WTC11 (cell line): ENCODE measurements at regions not wholly inside any gene's neighbourhood (a gene's known extent, or its start where the extent isn't known, plus 50 kb on each side); places are given as distances from the start of the nearest gene placed in this dataset.

Experiments used
- CBFB ChIP-seq: sonication (generic); formaldehyde crosslinking; IDR thresholded peaks from 2 replicates; pipeline ENCODE4 v1.8.1; 2022; ENCODE audit warnings: mild to moderate bottlenecking, low read depth, missing genetic modification reagents
- CREM ChIP-seq: sonication (generic); formaldehyde crosslinking; IDR thresholded peaks from 2 replicates; pipeline ENCODE4 v1.8.1; 2022; ENCODE audit warnings: mild to moderate bottlenecking, missing genetic modification reagents, moderate library complexity
- ETV6 ChIP-seq: sonication (generic); formaldehyde crosslinking; IDR thresholded peaks from 2 replicates; pipeline ENCODE4 v1.8.1; 2022; ENCODE audit warnings: mild to moderate bottlenecking, missing genetic modification reagents
- JUN ChIP-seq: sonication (generic); formaldehyde crosslinking; IDR thresholded peaks from 2 replicates; pipeline ENCODE4 v1.8.0; 2023; ENCODE audit warnings: mild to moderate bottlenecking, missing genetic modification reagents
- SMAD3 ChIP-seq: sonication (generic); formaldehyde crosslinking; IDR thresholded peaks from 2 replicates; pipeline ENCODE4 v1.8.0; 2022; ENCODE audit warnings: missing genetic modification reagents, mild to moderate bottlenecking, borderline replicate concordance
- ZNF281 ChIP-seq: sonication (generic); formaldehyde crosslinking; IDR thresholded peaks from 2 replicates; pipeline ENCODE4 v1.8.0; 2023; ENCODE audit warnings: mild to moderate bottlenecking, missing genetic modification reagents
- TF ChIP-seq, protein P1 (sequence below): sonication (generic); formaldehyde crosslinking; IDR thresholded peaks from 2 replicates; pipeline ENCODE4 v1.8.0; 2022; ENCODE audit warnings: mild to moderate bottlenecking, missing genetic modification reagents
- TF ChIP-seq, protein P2 (sequence below): fragments of 200-600 bp; IDR thresholded peaks from 2 replicates; pipeline ENCODE4 v1.8.0; 2022; ENCODE audit warnings: antibody characterized with exemption

GRCh38 chr11:29217901-29218300 is 798.9 kb downstream of the KCNA4 start:
- TF ChIP-seq, protein P1, sequence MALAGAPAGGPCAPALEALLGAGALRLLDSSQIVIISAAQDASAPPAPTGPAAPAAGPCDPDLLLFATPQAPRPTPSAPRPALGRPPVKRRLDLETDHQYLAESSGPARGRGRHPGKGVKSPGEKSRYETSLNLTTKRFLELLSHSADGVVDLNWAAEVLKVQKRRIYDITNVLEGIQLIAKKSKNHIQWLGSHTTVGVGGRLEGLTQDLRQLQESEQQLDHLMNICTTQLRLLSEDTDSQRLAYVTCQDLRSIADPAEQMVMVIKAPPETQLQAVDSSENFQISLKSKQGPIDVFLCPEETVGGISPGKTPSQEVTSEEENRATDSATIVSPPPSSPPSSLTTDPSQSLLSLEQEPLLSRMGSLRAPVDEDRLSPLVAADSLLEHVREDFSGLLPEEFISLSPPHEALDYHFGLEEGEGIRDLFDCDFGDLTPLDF, result no peak
- TF ChIP-seq SMAD3 (CRISPR knock-in tag), result no peak
- TF ChIP-seq CREM (CRISPR knock-in tag), result no peak
- TF ChIP-seq CBFB (CRISPR knock-in tag), result no peak
- TF ChIP-seq, protein P2, sequence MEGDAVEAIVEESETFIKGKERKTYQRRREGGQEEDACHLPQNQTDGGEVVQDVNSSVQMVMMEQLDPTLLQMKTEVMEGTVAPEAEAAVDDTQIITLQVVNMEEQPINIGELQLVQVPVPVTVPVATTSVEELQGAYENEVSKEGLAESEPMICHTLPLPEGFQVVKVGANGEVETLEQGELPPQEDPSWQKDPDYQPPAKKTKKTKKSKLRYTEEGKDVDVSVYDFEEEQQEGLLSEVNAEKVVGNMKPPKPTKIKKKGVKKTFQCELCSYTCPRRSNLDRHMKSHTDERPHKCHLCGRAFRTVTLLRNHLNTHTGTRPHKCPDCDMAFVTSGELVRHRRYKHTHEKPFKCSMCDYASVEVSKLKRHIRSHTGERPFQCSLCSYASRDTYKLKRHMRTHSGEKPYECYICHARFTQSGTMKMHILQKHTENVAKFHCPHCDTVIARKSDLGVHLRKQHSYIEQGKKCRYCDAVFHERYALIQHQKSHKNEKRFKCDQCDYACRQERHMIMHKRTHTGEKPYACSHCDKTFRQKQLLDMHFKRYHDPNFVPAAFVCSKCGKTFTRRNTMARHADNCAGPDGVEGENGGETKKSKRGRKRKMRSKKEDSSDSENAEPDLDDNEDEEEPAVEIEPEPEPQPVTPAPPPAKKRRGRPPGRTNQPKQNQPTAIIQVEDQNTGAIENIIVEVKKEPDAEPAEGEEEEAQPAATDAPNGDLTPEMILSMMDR, result no peak
- TF ChIP-seq ZNF281 (CRISPR knock-in tag), result no peak
- TF ChIP-seq JUN, result no peak
- TF ChIP-seq ETV6 (CRISPR knock-in tag), result no peak
